HG03066 (cell line): ENCODE measurements at regions not wholly inside any gene's neighbourhood (a gene's known extent, or its start where the extent isn't known, plus 50 kb on each side); places are given as distances from the start of the nearest gene placed in this dataset.
"Not testable (repeated sequence)": the region's sequence is repeated elsewhere in the genome, so short reads cannot be mapped to it uniquely, and the experiment has no call there.

Source experiments
- ATAC-seq: cut with Tn5 transposase; IDR thresholded peaks from one replicate; pipeline ENCODE4 v1.9.1; 2021; ENCODE audit warnings: low read depth; ENCODE audit not compliant: unreplicated experiment

- no peak for ATAC-seq
Measured at GRCh38 chr13:33340631-33341030, 55.1 kb upstream of the STARD13 start.

DNA sequence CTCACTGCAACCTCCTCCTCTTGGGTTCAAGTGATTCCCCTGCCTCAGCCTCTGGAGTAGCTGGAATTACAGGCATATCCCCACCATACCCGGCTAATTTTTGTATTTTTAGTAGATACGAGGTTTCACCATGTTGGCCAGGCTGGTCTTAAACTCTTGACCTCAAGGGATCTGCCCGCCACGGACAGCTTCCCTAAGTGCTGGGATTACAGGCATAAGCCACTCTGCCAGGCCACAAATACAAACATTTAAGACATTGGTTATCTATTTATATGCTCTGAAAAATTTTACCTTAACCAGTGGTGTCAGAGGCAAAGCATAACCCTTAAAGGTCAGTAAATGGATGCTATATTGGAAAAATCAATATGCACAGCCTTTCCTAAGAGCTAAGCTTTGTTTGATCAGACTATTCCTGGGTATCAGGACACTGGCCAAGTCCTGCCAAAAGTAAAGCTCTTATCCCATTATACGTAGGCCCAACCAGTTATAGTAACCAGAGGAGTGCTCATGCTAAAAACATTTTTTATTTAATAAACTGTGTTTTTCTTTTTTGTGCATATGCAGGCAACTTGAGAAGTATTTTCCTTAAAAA lies 56.4 kb upstream of the STARD13 start:
- ATAC-seq = no peak

- ATAC-seq = no peak
Measured at GRCh38 chr13:33345842-33346241, 60.3 kb upstream of the STARD13 start.

GRCh38 chr13:33347861-33348260 lies 62.3 kb upstream of the STARD13 start:
- no peak for ATAC-seq

DNA sequence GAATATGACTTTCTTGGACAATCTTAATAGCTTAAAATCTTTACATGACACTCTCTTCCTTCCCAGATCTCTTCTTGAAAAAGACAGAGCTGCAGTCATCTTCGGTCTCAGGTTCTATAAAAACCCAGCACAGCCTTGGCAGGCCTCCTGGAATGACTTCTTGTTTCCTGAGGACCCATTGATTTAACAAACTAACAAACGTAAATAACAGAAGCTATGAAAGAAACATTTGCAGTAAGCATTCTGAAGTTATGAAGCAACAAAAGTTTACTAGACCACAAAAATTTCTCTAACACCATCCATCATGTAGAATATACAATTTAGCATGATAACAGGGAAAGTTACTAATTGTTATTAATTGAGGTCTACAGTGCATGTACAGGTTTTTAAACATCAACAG lies 62.8 kb upstream of the STARD13 start:
- ATAC-seq = no peak

DNA sequence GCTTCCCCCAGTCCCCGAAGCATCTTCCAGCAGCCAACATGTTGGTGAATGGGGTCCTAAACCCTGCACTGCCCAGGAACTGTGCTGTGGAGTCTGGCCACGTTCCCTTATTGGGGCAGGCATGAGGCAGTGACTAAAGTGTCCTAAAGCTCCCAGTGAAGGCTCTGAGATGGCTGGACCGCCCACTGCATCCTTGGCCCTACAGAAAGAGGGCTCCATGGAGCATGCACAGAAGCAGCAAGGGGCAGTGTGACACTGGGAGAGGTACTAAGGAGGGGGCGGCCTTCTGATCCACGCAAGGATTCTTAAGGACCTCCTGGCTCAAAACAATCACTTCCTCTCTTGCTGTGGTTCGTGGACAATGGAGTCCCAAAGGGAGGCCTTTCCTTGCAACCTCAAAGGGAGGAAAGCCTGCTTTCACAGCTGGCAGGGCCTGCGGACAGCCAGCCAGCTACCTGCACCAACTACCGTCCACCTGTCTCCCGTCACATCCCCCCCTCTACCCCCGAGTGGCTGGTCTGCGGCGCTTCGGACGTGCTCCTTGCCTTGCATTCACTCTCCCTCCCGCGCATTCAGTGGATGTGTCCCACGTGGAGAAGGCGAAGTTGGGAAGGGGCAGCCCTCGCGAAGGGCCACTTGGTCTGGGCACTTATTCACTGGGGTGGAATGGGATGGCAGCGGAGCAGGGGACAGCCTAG lies 63.9 kb upstream of the STARD13 start:
- no peak for ATAC-seq

GRCh38 chr13:33349986-33350826 lies 64.7 kb upstream of the STARD13 start:
- ATAC-seq = no peak

DNA sequence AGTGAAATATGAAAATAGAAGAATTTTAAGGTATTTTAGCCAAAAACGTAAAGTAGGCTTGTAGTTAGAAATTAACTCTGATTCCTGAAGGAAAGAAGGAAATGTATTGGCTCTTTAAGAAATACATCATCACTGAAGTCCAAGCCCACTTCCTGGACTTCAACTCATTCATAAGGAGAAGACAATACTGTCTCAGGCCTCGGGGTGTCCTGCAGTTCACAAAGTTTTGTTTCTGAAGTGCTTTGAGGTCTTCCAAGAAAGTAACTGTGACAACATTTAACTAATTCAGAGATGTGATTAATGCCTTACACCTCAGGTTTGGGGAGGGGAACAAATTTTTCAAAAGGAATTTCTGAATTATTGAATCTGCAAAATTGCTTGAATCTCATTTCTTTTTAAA lies 65.8 kb upstream of the STARD13 start:
- ATAC-seq = no peak

- ATAC-seq = no peak
Measured at GRCh38 chr13:33352041-33352440, 66.5 kb upstream of the STARD13 start.

GRCh38 chr13:33352526-33352925 lies 67.0 kb upstream of the STARD13 start:
- ATAC-seq = no peak

- peak; percentile 75 for ATAC-seq
Measured at GRCh38 chr13:33353210-33353609, 67.7 kb upstream of the STARD13 start.

- ATAC-seq = no peak
Measured at GRCh38 chr13:33353646-33354045, 68.1 kb upstream of the STARD13 start.

DNA sequence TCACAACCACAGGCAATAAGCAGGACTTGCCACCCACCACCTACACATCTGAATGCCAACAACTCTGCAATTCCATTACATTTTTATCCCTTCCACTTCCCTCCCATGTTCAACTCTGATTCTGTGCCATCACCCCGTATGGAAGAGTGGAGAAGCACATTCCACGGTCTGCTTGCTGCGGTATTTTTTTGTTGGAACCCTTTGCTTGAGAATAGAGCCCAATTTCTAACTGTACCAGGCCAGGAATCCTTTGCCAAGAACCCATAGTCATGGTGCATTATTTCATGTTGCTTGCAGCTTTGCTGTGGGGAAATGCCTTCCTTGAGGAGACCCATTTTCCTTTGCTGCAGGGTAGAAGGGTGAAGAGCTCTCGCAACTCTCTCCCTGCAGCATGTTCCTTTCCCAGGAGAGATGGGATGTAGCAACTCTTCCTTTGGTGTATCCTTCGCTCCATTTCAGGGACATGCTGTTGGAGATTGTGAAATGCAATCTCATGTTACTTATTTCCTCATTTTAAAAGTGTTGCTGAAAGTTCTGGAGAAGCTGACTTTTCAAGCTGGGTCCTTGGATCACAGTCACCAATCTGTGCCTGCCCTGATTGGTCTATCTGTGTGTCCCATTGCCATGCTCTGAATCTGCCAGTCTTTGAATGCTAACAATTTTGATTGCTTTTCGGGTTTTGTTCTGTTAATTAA lies 69.8 kb upstream of the STARD13 start:
- ATAC-seq = no peak

DNA sequence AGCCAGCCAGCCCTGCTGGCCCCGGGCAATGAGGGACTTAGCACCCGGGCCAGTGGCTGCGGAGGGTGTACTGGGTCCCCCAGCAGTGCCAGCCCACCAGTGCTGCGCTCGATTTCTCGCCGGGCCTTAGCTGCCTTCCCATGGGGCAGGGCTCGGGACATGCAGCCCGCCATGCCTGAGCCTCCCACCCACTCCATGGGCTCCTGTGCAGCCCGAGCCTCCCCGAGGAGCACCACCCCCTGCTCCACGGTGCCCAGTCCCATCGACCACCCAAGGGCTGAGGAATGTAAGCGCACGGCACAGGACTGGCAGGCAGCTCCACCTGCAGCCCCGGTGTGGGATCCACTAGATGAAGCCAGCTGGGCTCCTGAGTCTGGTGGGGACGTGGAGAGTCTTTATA lies 72.5 kb upstream of the STARD13 start:
- not testable (repeated sequence) for ATAC-seq

- no peak for ATAC-seq
Measured at GRCh38 chr13:33362986-33363727, 77.6 kb upstream of the STARD13 start.

DNA sequence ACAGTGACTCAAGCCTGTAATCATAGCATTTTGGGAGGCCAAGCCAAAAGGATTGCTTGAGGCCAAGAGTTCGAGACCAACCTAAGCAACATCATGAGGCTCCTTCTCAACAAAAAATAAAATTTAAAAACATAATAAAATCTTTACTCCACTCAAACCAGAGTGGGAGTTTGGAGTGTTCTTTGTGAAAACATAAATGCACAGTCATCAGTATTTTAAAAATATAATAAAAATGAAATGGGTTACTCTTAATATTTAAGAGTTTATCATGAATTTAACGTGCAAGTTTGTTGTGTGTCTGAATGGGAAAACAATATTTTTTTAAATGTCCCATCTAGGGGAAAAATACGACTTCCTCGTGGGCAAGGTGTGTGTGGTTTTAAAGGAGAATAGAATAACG lies 78.6 kb upstream of the STARD13 start:
- ATAC-seq = no peak

GRCh38 chr13:33366469-33367062 lies 81.0 kb upstream of the STARD13 start:
- no peak for ATAC-seq

DNA sequence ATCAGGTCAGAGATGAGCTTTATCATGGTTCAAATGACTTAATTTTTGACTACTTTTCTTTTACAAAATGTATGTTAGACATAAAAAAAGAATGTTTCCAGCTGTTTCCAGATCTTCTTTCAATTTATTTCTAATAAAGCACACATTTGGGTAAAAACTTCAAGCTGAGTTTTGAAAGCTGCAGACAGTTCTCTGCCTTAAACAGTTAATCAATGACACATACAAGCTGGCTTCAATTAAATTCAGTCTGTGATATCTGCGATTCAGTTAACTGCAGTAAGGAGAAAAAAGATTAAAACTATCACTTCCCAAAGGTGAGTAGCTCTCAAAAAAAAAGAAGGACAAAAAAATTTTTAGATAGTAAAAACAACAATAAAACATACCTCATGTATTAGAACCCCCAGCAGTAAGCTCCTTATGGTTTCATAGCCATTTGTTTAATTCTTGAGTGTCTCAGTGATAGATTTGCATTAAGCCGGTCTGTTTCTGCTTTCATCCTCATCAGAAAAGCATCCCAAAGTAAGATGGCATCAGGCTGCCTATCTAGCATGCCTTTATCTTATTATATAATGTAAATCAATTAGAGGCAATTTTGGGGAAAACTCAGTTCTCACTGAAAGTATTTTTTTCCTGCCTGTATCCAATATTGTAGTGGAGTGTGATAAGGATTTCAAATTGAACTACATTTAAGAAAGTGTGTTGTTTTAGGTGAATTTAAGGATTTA lies 81.8 kb upstream of the STARD13 start:
- no peak for ATAC-seq

GRCh38 chr13:33367926-33368325 lies 82.4 kb upstream of the STARD13 start:
- no peak for ATAC-seq
